K562 (cell line): ENCODE measurements at regions not wholly inside any gene's neighbourhood (a gene's known extent, or its start where the extent isn't known, plus 50 kb on each side); places are given as distances from the start of the nearest gene placed in this dataset.

Source experiments
- ATAC-seq: fragments of 200-7000 bp; cut with Tn5 transposase; 3 replicates; pipeline ENCODE4 v1.9.1; 2020; ENCODE audit warnings: moderate library complexity
- BruUV-seq: library from RNA; stranded (reverse); fragments of 400-500 nt; replicated peaks from 2 replicates; lab custom pipeline; 2021; lab: Mats Ljungman, UMichigan
- CTCF ChIA-PET: fragments of 300-600 bp; formaldehyde crosslinking; extraction: SDS; loops from one replicate; lab custom pipeline; 2021; ENCODE audit warnings: low intra/inter-chr PET ratio; lab: Yijun Ruan, JAX
- POLR2A ChIA-PET: fragments of 300-600, 350-650 bp; sonication (Branson Sonifier 250); formaldehyde crosslinking; extraction: SDS; loops from one replicate; lab custom pipeline; 2021; ENCODE audit warnings: antibody characterized with exemption, inconsistent platforms; lab: Yijun Ruan, JAX
- DNase-seq, 4 experiments: peaks; one replicate each; pipeline versions ENCODE4 v3.0.0 to v3.0.0-alpha.2; 2011 to 2018; ENCODE audit warnings: low spot score in 3 of 4, mixed read lengths in 3 of 4; ENCODE audit errors: extremely low read depth in 1 of 4
- FAIRE-seq: peaks from 2 replicates; lab custom pipeline; 2011; peaks lifted over from hg19 to GRCh38; lab: Jason Lieb, UNC
- H2AFZ ChIP-seq: 2 replicates; pipeline ENCODE4 v1.6.0; 2011; ENCODE audit warnings: low read depth, low read length, control low read depth, inconsistent platforms
- H3K27ac ChIP-seq: fragments of 200-600 bp; 3 replicates; pipeline ENCODE4 v1.8.0; 2011; ENCODE audit warnings: low read depth, mild to moderate bottlenecking, control low read depth, inconsistent platforms, low read length, moderate library complexity, mixed read lengths; ENCODE audit errors: extremely low read depth
- H3K27me3 ChIP-seq, 2 experiments: fragments of 300-600 bp in 1 of 2; 2 replicates in 1 of 2; 3 replicates in 1 of 2; pipeline versions ENCODE4 v1.6.0 to v1.8.0; 2011; ENCODE audit warnings: inconsistent platforms in 2 of 2, low read length in 2 of 2, mild to moderate bottlenecking in 1 of 2, mixed read lengths in 1 of 2, moderate library complexity in 1 of 2; ENCODE audit not compliant: control insufficient read depth in 2 of 2, insufficient read depth in 2 of 2
- H3K36me3 ChIP-seq: fragments of 300-600 bp; 3 replicates; pipeline ENCODE4 v1.8.0; 2011; ENCODE audit warnings: mild to moderate bottlenecking, low read length, inconsistent platforms; ENCODE audit not compliant: control insufficient read depth, insufficient read depth
- H3K4me1 ChIP-seq, 2 experiments: fragments of 200-600 bp in 1 of 2; replicated peaks in 1 of 2; 2 replicates in 1 of 2; 3 replicates in 1 of 2; pipeline versions ENCODE4 v1.5.1 to v1.8.0; 2011; ENCODE audit warnings: inconsistent platforms in 2 of 2, low read length in 2 of 2, mild to moderate bottlenecking in 1 of 2, mixed read lengths in 1 of 2, moderate library complexity in 1 of 2; ENCODE audit not compliant: control insufficient read depth in 2 of 2, insufficient read depth in 2 of 2
- H3K4me2 ChIP-seq: 2 replicates; pipeline ENCODE4 v1.6.1; 2011; ENCODE audit warnings: low read length, control low read depth, inconsistent platforms, mixed read lengths; ENCODE audit not compliant: insufficient read depth
- H3K4me3 ChIP-seq: fragments of 200-600 bp; sonication (generic), shearing (Covaris generic); 2 replicates; pipeline ENCODE4 v1.5.1; 2016; ENCODE audit warnings: control low read depth, inconsistent platforms
- H3K79me2 ChIP-seq: fragments of 200-600 bp; 3 replicates; pipeline ENCODE4 v1.8.0; 2011; ENCODE audit warnings: low read length, inconsistent platforms; ENCODE audit not compliant: control insufficient read depth, insufficient read depth
- H3K9ac ChIP-seq, 2 experiments: 2 replicates each; pipeline versions ENCODE4 v1.6.0 to v1.6.1; 2011; ENCODE audit warnings: low read depth in 2 of 2, low read length in 2 of 2, control low read depth in 1 of 2, inconsistent platforms in 1 of 2, mild to moderate bottlenecking in 1 of 2, mixed read lengths in 1 of 2; ENCODE audit not compliant: insufficient read depth in 1 of 2
- H3K9me1 ChIP-seq: one replicate; pipeline ENCODE4 v1.6.0; 2011; ENCODE audit warnings: inconsistent platforms, mild to moderate bottlenecking, low read length, moderate library complexity; ENCODE audit not compliant: control insufficient read depth, insufficient read depth
- H3K9me3 ChIP-seq: replicated peaks from 2 replicates; pipeline ENCODE4 v1.5.1; 2011; ENCODE audit warnings: low read depth, low read length, inconsistent platforms; ENCODE audit not compliant: control insufficient read depth, insufficient read depth
- H4K20me1 ChIP-seq: replicated peaks from 2 replicates; pipeline ENCODE4 v1.6.1; 2011; ENCODE audit warnings: low read length, inconsistent platforms, mixed read lengths; ENCODE audit not compliant: control insufficient read depth, insufficient read depth
- ARID1B ChIP-seq: fragments of 450-650 bp; IDR thresholded peaks from 2 replicates; pipeline ENCODE4 v1.6.1; 2016; ENCODE audit warnings: antibody characterized with exemption, mild to moderate bottlenecking, inconsistent platforms
- DNMT1 ChIP-seq: fragments of 450-650 bp; IDR thresholded peaks from 2 replicates; pipeline ENCODE4 v1.6.1; 2016; ENCODE audit warnings: antibody characterized with exemption, mild to moderate bottlenecking
- FOS ChIP-seq: IDR thresholded peaks from 3 replicates; pipeline ENCODE4 v1.6.1; 2011; ENCODE audit not compliant: insufficient read length; ENCODE audit errors: extremely low read depth
- FOXA3 ChIP-seq, 2 experiments: fragments of 450-650 bp in 1 of 2; sonication (generic) in 1 of 2; formaldehyde crosslinking; IDR thresholded peaks in 1 of 2; conservative IDR thresholded peaks in 1 of 2; 2 replicates each; pipeline versions ENCODE4 v1.4.0 to v1.8.0; 2020 to 2022; ENCODE audit warnings: mild to moderate bottlenecking in 2 of 2, missing genetic modification reagents in 1 of 2
- GTF2A2 ChIP-seq: IDR thresholded peaks from 2 replicates; pipeline ENCODE4 v1.6.1; 2016; ENCODE audit warnings: mild to moderate bottlenecking, missing genetic modification characterization, missing compliant biosample characterization
- HDAC6 ChIP-seq: IDR thresholded peaks from 2 replicates; pipeline ENCODE4 v1.6.1; 2012; ENCODE audit warnings: low read depth, mild to moderate bottlenecking, control low read depth, inconsistent platforms, low read length, moderate library complexity
- NFIX ChIP-seq: fragments of 250-450 bp; sonication (Bioruptor Pico); IDR thresholded peaks from 2 replicates; pipeline ENCODE4 v1.4.0; 2020; ENCODE audit warnings: low read depth, mild to moderate bottlenecking, moderate library complexity
- NR2C2 ChIP-seq, 2 experiments: fragments of 200-800 bp in 1 of 2; sonication (Bioruptor generic) in 1 of 2; sonication (generic) in 1 of 2; formaldehyde crosslinking in 1 of 2; IDR thresholded peaks; 2 replicates each; pipeline versions ENCODE4 v1.6.1 to v1.8.0; 2016 to 2022; ENCODE audit warnings: mild to moderate bottlenecking in 1 of 2, missing compliant biosample characterization in 1 of 2, missing genetic modification characterization in 1 of 2, missing genetic modification reagents in 1 of 2
- POLR2AphosphoS5 ChIP-seq: IDR thresholded peaks from 2 replicates; pipeline ENCODE4 v1.6.1; 2011; ENCODE audit warnings: mild to moderate bottlenecking, low read depth, low read length, moderate library complexity; ENCODE audit not compliant: control insufficient read depth, insufficient read depth
- POU5F1 ChIP-seq: fragments of 150-350 bp; IDR thresholded peaks from 2 replicates; pipeline ENCODE4 v1.6.1; 2014; ENCODE audit warnings: borderline replicate concordance, low read length, low read depth, mild to moderate bottlenecking; ENCODE audit not compliant: partially characterized antibody
- RAD21 ChIP-seq, 2 experiments: fragments of 250-450 bp in 1 of 2; fragments of 450-650 bp in 1 of 2; sonication (Bioruptor Pico) in 1 of 2; formaldehyde crosslinking in 1 of 2; IDR thresholded peaks in 1 of 2; conservative IDR thresholded peaks in 1 of 2; 2 replicates each; pipeline versions ENCODE4 v1.4.0 to v1.8.0; 2020 to 2022; ENCODE audit warnings: mild to moderate bottlenecking in 2 of 2, moderate library complexity in 1 of 2
- SP2 ChIP-seq: IDR thresholded peaks from 2 replicates; pipeline ENCODE4 v1.6.1; 2011; ENCODE audit warnings: mild to moderate bottlenecking, low read depth, low read length, moderate library complexity; ENCODE audit not compliant: poor library complexity, severe bottlenecking; ENCODE audit errors: extremely low read depth
- SRSF1 ChIP-seq: fragments of 200-400 bp; formaldehyde crosslinking; IDR thresholded peaks from 2 replicates; pipeline ENCODE4 v1.6.1; 2017; ENCODE audit warnings: mild to moderate bottlenecking, low read depth, low read length, moderate library complexity
- THRB ChIP-seq: fragments of 450-650 bp; formaldehyde crosslinking; conservative IDR thresholded peaks from 2 replicates; pipeline ENCODE4 v1.4.0; 2022; ENCODE audit warnings: mild to moderate bottlenecking, missing genetic modification characterization
- ZNF766 ChIP-seq: fragments of 200-800 bp; sonication (Bioruptor generic); conservative IDR thresholded peaks from 2 replicates; pipeline ENCODE4 v1.6.1; 2016; ENCODE audit warnings: missing genetic modification characterization, missing compliant biosample characterization
- WGBS: fragments of 100-300 bp; shearing (Covaris generic); methylation state at CpG from one replicate; pipeline ENCODE4 v1.1.6; 2016; ENCODE audit warnings: low coverage, mixed read lengths; ENCODE audit not compliant: insufficient coverage; ENCODE audit errors: missing lambda C conversion rate; 5-methylcytosine and 5-hydroxymethylcytosine counted together
- in situ Hi-C: fragments of 300-500 bp; cut with MboI; formaldehyde crosslinking; loops from 4 replicates; pipeline ENCODE4 v1.15.0; 2018; ENCODE audit warnings: inconsistent platforms, mixed read lengths
- intact Hi-C: fragments of 100-400 bp; cut with micrococcal nuclease; formaldehyde crosslinking; loops from 2 replicates; pipeline ENCODE4 v1.14.2; 2022
- TF ChIP-seq, protein P1 (sequence below): fragments of 250-450 bp; sonication (Bioruptor Pico); IDR thresholded peaks from 2 replicates; pipeline ENCODE4 v1.5.0; 2020; ENCODE audit warnings: mild to moderate bottlenecking
- TF ChIP-seq, protein P2 (sequence below): fragments of 250-450 bp; sonication (Bioruptor Pico); IDR thresholded peaks from 2 replicates; pipeline ENCODE4 v1.8.0; 2022; ENCODE audit warnings: inconsistent platforms

GRCh38 chr1:80594013-80594412, 1206.7 kb upstream of the ADGRL2 start (continued):
- no peak for TF ChIP-seq ZNF766
- TF ChIP-seq DNMT1 = no peak
- TF ChIP-seq POLR2AphosphoS5 = no peak
- TF ChIP-seq, protein P1, sequence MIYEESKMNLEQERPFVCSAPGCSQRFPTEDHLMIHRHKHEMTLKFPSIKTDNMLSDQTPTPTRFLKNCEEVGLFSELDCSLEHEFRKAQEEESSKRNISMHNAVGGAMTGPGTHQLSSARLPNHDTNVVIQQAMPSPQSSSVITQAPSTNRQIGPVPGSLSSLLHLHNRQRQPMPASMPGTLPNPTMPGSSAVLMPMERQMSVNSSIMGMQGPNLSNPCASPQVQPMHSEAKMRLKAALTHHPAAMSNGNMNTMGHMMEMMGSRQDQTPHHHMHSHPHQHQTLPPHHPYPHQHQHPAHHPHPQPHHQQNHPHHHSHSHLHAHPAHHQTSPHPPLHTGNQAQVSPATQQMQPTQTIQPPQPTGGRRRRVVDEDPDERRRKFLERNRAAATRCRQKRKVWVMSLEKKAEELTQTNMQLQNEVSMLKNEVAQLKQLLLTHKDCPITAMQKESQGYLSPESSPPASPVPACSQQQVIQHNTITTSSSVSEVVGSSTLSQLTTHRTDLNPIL (CRISPR knock-in tag) = no peak

GRCh38 chr1:80593197-80593596, 1207.5 kb upstream of the ADGRL2 start:
- H3K27ac ChIP-seq = no peak overlapping the region
- CTCF ChIA-PET = no interaction called here
- H3K9me3 ChIP-seq = 0 out of 2 replicates have a peak, but pooled peaks cover 2% of the 10 kb centered on the region
- TF ChIP-seq FOXA3 (CRISPR knock-in tag; conservative IDR thresholded peaks at IDR 0.05 in 1 of 2, IDR thresholded peaks at IDR 0.05 in 1 of 2) (no peak), NFIX (no peak), RAD21 (CRISPR knock-in tag; conservative IDR thresholded peaks at IDR 0.05 in 1 of 2, IDR thresholded peaks at IDR 0.05 in 1 of 2) (no peak), NR2C2 (CRISPR knock-in tag; IDR thresholded peaks at IDR 0.05) (no peak), NR2C2 (tag; IDR thresholded peaks at IDR 0.05) (no peak), THRB (no peak), GTF2A2 (tag) (no peak), HDAC6 (no peak), POU5F1 (no peak), SRSF1 (no peak), ARID1B (no peak), FOS (no peak), SP2 (no peak)
- TF ChIP-seq, protein P2, sequence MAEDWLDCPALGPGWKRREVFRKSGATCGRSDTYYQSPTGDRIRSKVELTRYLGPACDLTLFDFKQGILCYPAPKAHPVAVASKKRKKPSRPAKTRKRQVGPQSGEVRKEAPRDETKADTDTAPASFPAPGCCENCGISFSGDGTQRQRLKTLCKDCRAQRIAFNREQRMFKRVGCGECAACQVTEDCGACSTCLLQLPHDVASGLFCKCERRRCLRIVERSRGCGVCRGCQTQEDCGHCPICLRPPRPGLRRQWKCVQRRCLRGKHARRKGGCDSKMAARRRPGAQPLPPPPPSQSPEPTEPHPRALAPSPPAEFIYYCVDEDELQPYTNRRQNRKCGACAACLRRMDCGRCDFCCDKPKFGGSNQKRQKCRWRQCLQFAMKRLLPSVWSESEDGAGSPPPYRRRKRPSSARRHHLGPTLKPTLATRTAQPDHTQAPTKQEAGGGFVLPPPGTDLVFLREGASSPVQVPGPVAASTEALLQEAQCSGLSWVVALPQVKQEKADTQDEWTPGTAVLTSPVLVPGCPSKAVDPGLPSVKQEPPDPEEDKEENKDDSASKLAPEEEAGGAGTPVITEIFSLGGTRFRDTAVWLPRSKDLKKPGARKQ (CRISPR knock-in tag) = no peak

More at GRCh38 chr1:80593197-80593596, 1207.5 kb upstream of the ADGRL2 start:
- BruUV-seq = no TSS peak
- no peak overlapping the region for H3K4me2 ChIP-seq
- H3K36me3 ChIP-seq = no peaks in the 10 kb centered on the region
- H3K79me2 ChIP-seq = no peaks in the 10 kb centered on the region
- no peaks in the 10 kb centered on the region for H3K27me3 ChIP-seq
- H3K4me3 ChIP-seq = no peak overlapping the region
- H3K9me1 ChIP-seq = no peaks in the 10 kb centered on the region
- in situ Hi-C loops (no loop called here), intact Hi-C loops (no loop called here)
- H3K4me1 ChIP-seq = no peaks in the 10 kb centered on the region
- FAIRE-seq = no peak
- POLR2A ChIA-PET = no interaction called here
- 0% methylated on average over 4 of the region's 4 CpGs for WGBS
- no peak overlapping the region for H2AFZ ChIP-seq
- no peak overlapping the region for H3K9ac ChIP-seq
- ATAC-seq = no peak
- no peaks in the 10 kb centered on the region for H4K20me1 ChIP-seq
- DNase-seq = no peak
